ENCODE measurements at regions not wholly inside any gene's neighbourhood (a gene's known extent, or its start where the extent isn't known, plus 50 kb on each side); places are given as distances from the start of the nearest gene placed in this dataset.
"Not testable (repeated sequence)": the region's sequence is repeated elsewhere in the genome, so short reads cannot be mapped to it uniquely, and the experiment has no call there.

- no peak overlapping the region for H3K4me3 ChIP-seq (ENCODE audit: low read length)
- H3K4me1 ChIP-seq (ENCODE audit: low read length), result no peaks in the 10 kb centered on the region
- H3K27ac ChIP-seq (ENCODE audit: low read length), result no peak overlapping the region
- H2AFZ ChIP-seq (ENCODE audit: low read depth, low read length), result no peak overlapping the region
- H3K36me3 ChIP-seq (replicated peaks; ENCODE audit: low read depth, low read length), result no peaks in the 10 kb centered on the region
- no peak overlapping the region for H3K9ac ChIP-seq (ENCODE audit: low read length)
- TF ChIP-seq CTCF (IDR thresholded peaks at IDR 0.05; ENCODE audit: low read depth, low read length), result no peak
- TF ChIP-seq EZH2phosphoT487 (IDR thresholded peaks at IDR 0.05; ENCODE audit: low read depth), result no peak
- H3K79me2 ChIP-seq (ENCODE audit: low read length), result no peaks in the 10 kb centered on the region
- H4K20me1 ChIP-seq (ENCODE audit: insufficient read depth, low read length), result no peaks in the 10 kb centered on the region
- peaks cover 15% of the 10 kb centered on the region; the same call in 1 of the 2 replicates for H3K27me3 ChIP-seq (ENCODE audit: low read depth, low read length)
- H3K4me2 ChIP-seq (ENCODE audit: low read length), result no peak overlapping the region
- no peaks in the 10 kb centered on the region for H3K9me3 ChIP-seq (ENCODE audit: insufficient read depth, low read length)
Measured at GRCh38 chr17:68674029-68674925, 73.1 kb upstream of the FAM20A start.

- H3K9ac ChIP-seq (ENCODE audit: low read length), result no peak overlapping the region
- no peaks in the 10 kb centered on the region for H4K20me1 ChIP-seq (ENCODE audit: insufficient read depth, low read length)
- H3K27me3 ChIP-seq (ENCODE audit: low read depth, low read length), result peaks cover 17% of the 10 kb centered on the region; the same call in 1 of the 2 replicates
- H3K27ac ChIP-seq (ENCODE audit: low read length), result no peak overlapping the region
- H3K36me3 ChIP-seq (replicated peaks; ENCODE audit: low read depth, low read length), result no peaks in the 10 kb centered on the region
- H3K4me1 ChIP-seq (ENCODE audit: low read length), result no peaks in the 10 kb centered on the region
- no peaks in the 10 kb centered on the region for H3K79me2 ChIP-seq (ENCODE audit: low read length)
- no peak overlapping the region for H3K4me3 ChIP-seq (ENCODE audit: low read length)
- no peak overlapping the region for H2AFZ ChIP-seq (ENCODE audit: low read depth, low read length)
- no peak overlapping the region for H3K4me2 ChIP-seq (ENCODE audit: low read length)
- no peaks in the 10 kb centered on the region for H3K9me3 ChIP-seq (ENCODE audit: insufficient read depth, low read length)
- TF ChIP-seq CTCF (IDR thresholded peaks at IDR 0.05; ENCODE audit: low read depth, low read length), result no peak
- TF ChIP-seq EZH2phosphoT487 (IDR thresholded peaks at IDR 0.05; ENCODE audit: low read depth), result no peak
Measured at GRCh38 chr17:68670967-68671693, 70.0 kb upstream of the FAM20A start.

- H3K4me1 ChIP-seq (ENCODE audit: low read length); H3K36me3 ChIP-seq (replicated peaks; ENCODE audit: low read depth, low read length); H3K4me3 ChIP-seq (ENCODE audit: low read length); H3K9me3 ChIP-seq (ENCODE audit: insufficient read depth, low read length); H4K20me1 ChIP-seq (ENCODE audit: insufficient read depth, low read length); H3K79me2 ChIP-seq (ENCODE audit: low read length); H3K9ac ChIP-seq (ENCODE audit: low read length); H3K4me2 ChIP-seq (ENCODE audit: low read length); H3K27ac ChIP-seq (ENCODE audit: low read length); H2AFZ ChIP-seq (ENCODE audit: low read depth, low read length): not testable (repeated sequence)
- peaks cover 11% of the 10 kb centered on the region; the same call in 1 of the 2 replicates for H3K27me3 ChIP-seq (ENCODE audit: low read depth, low read length)
Measured at GRCh38 chr17:68666438-68666837, 65.3 kb upstream of the FAM20A start.

GRCh38 chr17:68665373-68665772 is 64.2 kb upstream of the FAM20A start:
- Histone ChIP-seq H3K9ac (ENCODE audit: low read length) (no peak overlapping the region), H4K20me1 (ENCODE audit: insufficient read depth, low read length) (no peaks in the 10 kb centered on the region), H3K9me3 (ENCODE audit: insufficient read depth, low read length) (no peaks in the 10 kb centered on the region), H3K4me1 (ENCODE audit: low read length) (no peaks in the 10 kb centered on the region), H2AFZ (ENCODE audit: low read depth, low read length) (no peak overlapping the region), H3K27me3 (ENCODE audit: low read depth, low read length) (peaks cover 11% of the 10 kb centered on the region), H3K79me2 (ENCODE audit: low read length) (no peaks in the 10 kb centered on the region), H3K4me2 (ENCODE audit: low read length) (no peak overlapping the region), H3K27ac (ENCODE audit: low read length) (no peak overlapping the region), H3K36me3 (replicated peaks; ENCODE audit: low read depth, low read length) (no peaks in the 10 kb centered on the region), H3K4me3 (ENCODE audit: low read length) (no peak overlapping the region)
- TF ChIP-seq EZH2phosphoT487 (IDR thresholded peaks at IDR 0.05; ENCODE audit: low read depth) (no peak), CTCF (IDR thresholded peaks at IDR 0.05; ENCODE audit: low read depth, low read length) (no peak)

All from OCI-LY3 (cell line).